ENCODE measurements at regions not wholly inside any gene's neighbourhood (a gene's known extent, or its start where the extent isn't known, plus 50 kb on each side); places are given as distances from the start of the nearest gene placed in this dataset.

- H3K4me3 ChIP-seq (ENCODE audit: low read length in 2 of 2) = no peak overlapping the region
- Mint-ChIP-seq H3K36me3 (no peaks in the 10 kb centered on the region), H3K4me1 (no peaks in the 10 kb centered on the region), H3K27ac (no peak overlapping the region), H3K27me3 (no peaks in the 10 kb centered on the region), H3K4me3 (no peak overlapping the region), H3K9me3 (peaks cover 0 to 1% (median 0%) of the 10 kb centered on the region in 8 donors)
- H3K9me3 ChIP-seq (ENCODE audit: control insufficient read depth in 1 of 2, low read length in 2 of 2) = no peaks in the 10 kb centered on the region
- H3K27me3 ChIP-seq (ENCODE audit: insufficient read depth, low read length) = no peaks in the 10 kb centered on the region
- CTCF ChIA-PET (ENCODE audit: partially characterized antibody) = no interaction called here
- H3K4me1 ChIP-seq (ENCODE audit: insufficient read depth, low read length) = no peaks in the 10 kb centered on the region
- intact Hi-C loops (cut with micrococcal nuclease) = no loop called here
- H3K27ac ChIP-seq (ENCODE audit: low read depth, low read length) = no peak overlapping the region
- DNase-seq = no peak
- no peaks in the 10 kb centered on the region for H3K36me3 ChIP-seq (ENCODE audit: insufficient read depth, low read length)
- POLR2A ChIA-PET (ENCODE audit: partially characterized antibody) = no interaction called here
Observed at GRCh38 chrX:39704590-39704989, 393.2 kb downstream of the BCOR start.

DNA sequence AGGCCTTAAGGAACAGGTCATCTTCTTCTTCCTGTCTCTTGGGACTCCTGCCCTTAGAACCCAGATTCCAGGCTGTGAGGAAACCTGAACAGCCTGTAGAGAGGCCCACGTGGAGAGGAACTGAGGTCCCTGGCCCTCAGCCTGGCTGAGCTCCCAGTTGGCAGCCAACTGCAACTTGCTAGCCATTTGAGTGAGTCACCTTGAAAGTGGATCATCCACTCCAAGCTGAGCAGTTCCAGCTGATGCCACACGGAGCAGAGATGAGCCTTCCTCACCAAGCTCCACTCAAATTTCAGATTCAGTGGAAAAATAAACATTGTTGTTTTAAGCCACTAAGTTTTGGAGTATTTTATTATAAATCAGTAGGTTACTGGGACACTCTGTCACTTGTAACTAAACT, 392.5 kb downstream of the BCOR start:
- Histone ChIP-seq H3K4me1 (ENCODE audit: insufficient read depth, low read length) (no peaks in the 10 kb centered on the region), H3K27ac (ENCODE audit: low read depth, low read length) (no peak overlapping the region), H3K9me3 (ENCODE audit: control insufficient read depth in 1 of 2, low read length in 2 of 2) (no peaks in the 10 kb centered on the region), H3K27me3 (ENCODE audit: insufficient read depth, low read length) (no peaks in the 10 kb centered on the region), H3K36me3 (ENCODE audit: insufficient read depth, low read length) (no peaks in the 10 kb centered on the region), H3K4me3 (ENCODE audit: low read length in 2 of 2) (no peak overlapping the region)
- Mint-ChIP-seq H3K36me3 (no peaks in the 10 kb centered on the region), H3K27me3 (no peaks in the 10 kb centered on the region), H3K4me1 (no peaks in the 10 kb centered on the region), H3K4me3 (no peak overlapping the region), H3K9me3 (peaks cover 0 to 1% (median 0%) of the 10 kb centered on the region in 8 donors), H3K27ac (no peak overlapping the region)
- POLR2A ChIA-PET (ENCODE audit: partially characterized antibody) = no interaction called here
- intact Hi-C loops (cut with micrococcal nuclease) = no loop called here
- CTCF ChIA-PET (ENCODE audit: partially characterized antibody) = no interaction called here
- no peak for DNase-seq

- no peak overlapping the region for H3K4me3 Mint-ChIP-seq
- intact Hi-C loops (cut with micrococcal nuclease) = no loop called here
- H3K27me3 Mint-ChIP-seq = no peaks in the 10 kb centered on the region
- POLR2A ChIA-PET (ENCODE audit: partially characterized antibody) = no interaction called here
- DNase-seq = no peak
- H3K27ac ChIP-seq (ENCODE audit: low read depth, low read length) = no peak overlapping the region
- no peaks in the 10 kb centered on the region for H3K9me3 ChIP-seq (ENCODE audit: control insufficient read depth in 1 of 2, low read length in 2 of 2)
- CTCF ChIA-PET (ENCODE audit: partially characterized antibody) = no interaction called here
- H3K36me3 ChIP-seq (ENCODE audit: insufficient read depth, low read length) = no peaks in the 10 kb centered on the region
- H3K4me1 Mint-ChIP-seq = peaks cover 0 to 2% (median 0%) of the 10 kb centered on the region in 4 donors
- H3K27ac Mint-ChIP-seq = no peak overlapping the region
- no peaks in the 10 kb centered on the region for H3K27me3 ChIP-seq (ENCODE audit: insufficient read depth, low read length)
- H3K9me3 Mint-ChIP-seq = peaks cover 0 to 1% (median 0%) of the 10 kb centered on the region in 8 donors
- no peak overlapping the region for H3K4me3 ChIP-seq (ENCODE audit: low read length in 2 of 2)
- H3K36me3 Mint-ChIP-seq = no peaks in the 10 kb centered on the region
- H3K4me1 ChIP-seq (ENCODE audit: insufficient read depth, low read length) = no peaks in the 10 kb centered on the region
Observed at GRCh38 chrX:39709364-39709763, 388.4 kb downstream of the BCOR start.

DNA sequence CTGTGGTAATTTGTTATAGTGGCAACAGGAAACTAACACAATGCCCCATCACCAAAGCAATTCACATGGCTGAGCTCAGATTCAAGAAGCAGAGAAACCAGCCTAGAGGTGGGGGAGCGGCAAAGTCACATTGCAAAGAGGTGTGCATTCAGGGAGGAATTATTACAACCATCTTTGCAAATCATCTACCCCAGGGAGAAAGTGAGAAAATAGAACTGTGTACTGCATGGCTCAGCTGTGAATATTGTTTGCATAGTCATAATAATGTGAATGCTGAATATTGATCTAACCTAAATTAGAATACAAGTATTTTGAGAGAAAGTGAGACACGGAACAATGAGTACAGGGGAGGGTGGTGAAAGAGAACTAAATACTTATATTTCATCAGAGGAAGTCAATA, 387.9 kb downstream of the BCOR start:
- H3K4me3 Mint-ChIP-seq = no peak overlapping the region

GRCh38 chrX:39710776-39711175, 387.0 kb downstream of the BCOR start:
- H3K9me3 Mint-ChIP-seq = peaks cover 0 to 1% (median 0%) of the 10 kb centered on the region in 8 donors
- ChIA-PET POLR2A (ENCODE audit: partially characterized antibody) (no interaction called here), CTCF (ENCODE audit: partially characterized antibody) (no interaction called here)
- H3K27ac Mint-ChIP-seq = no peak overlapping the region
- peaks cover 0 to 2% (median 0%) of the 10 kb centered on the region in 4 donors for H3K4me1 Mint-ChIP-seq
- no peak overlapping the region for H3K4me3 Mint-ChIP-seq
- no peak for DNase-seq
- no peaks in the 10 kb centered on the region for H3K27me3 Mint-ChIP-seq
- H3K36me3 Mint-ChIP-seq = no peaks in the 10 kb centered on the region
- Histone ChIP-seq H3K27ac (ENCODE audit: low read depth, low read length) (no peak overlapping the region), H3K4me3 (ENCODE audit: low read length in 2 of 2) (no peak overlapping the region), H3K9me3 (ENCODE audit: control insufficient read depth in 1 of 2, low read length in 2 of 2) (no peaks in the 10 kb centered on the region), H3K4me1 (ENCODE audit: insufficient read depth, low read length) (no peaks in the 10 kb centered on the region), H3K36me3 (ENCODE audit: insufficient read depth, low read length) (no peaks in the 10 kb centered on the region), H3K27me3 (ENCODE audit: insufficient read depth, low read length) (no peaks in the 10 kb centered on the region)
- intact Hi-C loops (cut with micrococcal nuclease) = no loop called here

More for the DNA sequence above, 387.9 kb downstream of the BCOR start:
- ChIA-PET CTCF (ENCODE audit: partially characterized antibody) (no interaction called here), POLR2A (ENCODE audit: partially characterized antibody) (no interaction called here)
- Histone ChIP-seq H3K27me3 (ENCODE audit: insufficient read depth, low read length) (no peaks in the 10 kb centered on the region), H3K4me3 (ENCODE audit: low read length in 2 of 2) (no peak overlapping the region), H3K9me3 (ENCODE audit: control insufficient read depth in 1 of 2, low read length in 2 of 2) (no peaks in the 10 kb centered on the region), H3K27ac (ENCODE audit: low read depth, low read length) (no peak overlapping the region), H3K4me1 (ENCODE audit: insufficient read depth, low read length) (no peaks in the 10 kb centered on the region), H3K36me3 (ENCODE audit: insufficient read depth, low read length) (no peaks in the 10 kb centered on the region)
- peaks cover 0 to 1% (median 0%) of the 10 kb centered on the region in 8 donors for H3K9me3 Mint-ChIP-seq
- intact Hi-C loops (cut with micrococcal nuclease) = no loop called here
- DNase-seq = no peak
- H3K36me3 Mint-ChIP-seq = no peaks in the 10 kb centered on the region
- H3K4me1 Mint-ChIP-seq = peaks cover 0 to 2% (median 0%) of the 10 kb centered on the region in 4 donors
- H3K27ac Mint-ChIP-seq = no peak overlapping the region
- no peaks in the 10 kb centered on the region for H3K27me3 Mint-ChIP-seq

GRCh38 chrX:39714471-39714870, 383.3 kb downstream of the BCOR start:
- Histone ChIP-seq H3K4me3 (ENCODE audit: low read length in 2 of 2) (no peak overlapping the region), H3K27me3 (ENCODE audit: insufficient read depth, low read length) (no peaks in the 10 kb centered on the region), H3K9me3 (ENCODE audit: control insufficient read depth in 1 of 2, low read length in 2 of 2) (no peaks in the 10 kb centered on the region), H3K4me1 (ENCODE audit: insufficient read depth, low read length) (no peaks in the 10 kb centered on the region), H3K27ac (ENCODE audit: low read depth, low read length) (no peak overlapping the region), H3K36me3 (ENCODE audit: insufficient read depth, low read length) (no peaks in the 10 kb centered on the region)
- H3K36me3 Mint-ChIP-seq = no peaks in the 10 kb centered on the region
- no peak overlapping the region for H3K4me3 Mint-ChIP-seq
- DNase-seq = no peak
- H3K27me3 Mint-ChIP-seq = no peaks in the 10 kb centered on the region
- H3K27ac Mint-ChIP-seq = no peak overlapping the region
- POLR2A ChIA-PET (ENCODE audit: partially characterized antibody) = no interaction called here
- CTCF ChIA-PET (ENCODE audit: partially characterized antibody) = no interaction called here
- H3K9me3 Mint-ChIP-seq = no peaks in the 10 kb centered on the region
- peaks cover 0 to 3% (median 1%) of the 10 kb centered on the region in 4 donors for H3K4me1 Mint-ChIP-seq
- intact Hi-C loops (cut with micrococcal nuclease) = no loop called here

GRCh38 chrX:39716401-39716800, 381.4 kb downstream of the BCOR start:
- no peaks in the 10 kb centered on the region for H3K27me3 ChIP-seq (ENCODE audit: insufficient read depth, low read length)
- no peaks in the 10 kb centered on the region for H3K4me1 ChIP-seq (ENCODE audit: insufficient read depth, low read length)
- intact Hi-C loops (cut with micrococcal nuclease) = no loop called here
- CTCF ChIA-PET (ENCODE audit: partially characterized antibody) = no interaction called here
- H3K27ac ChIP-seq (ENCODE audit: low read depth, low read length) = no peak overlapping the region
- no peaks in the 10 kb centered on the region for H3K36me3 ChIP-seq (ENCODE audit: insufficient read depth, low read length)
- H3K27me3 Mint-ChIP-seq = no peaks in the 10 kb centered on the region
- no peaks in the 10 kb centered on the region for H3K9me3 Mint-ChIP-seq
- no peaks in the 10 kb centered on the region for H3K36me3 Mint-ChIP-seq
- H3K27ac Mint-ChIP-seq = no peak overlapping the region
- H3K9me3 ChIP-seq (ENCODE audit: control insufficient read depth in 1 of 2, low read length in 2 of 2) = no peaks in the 10 kb centered on the region
- H3K4me1 Mint-ChIP-seq = peaks cover 0 to 3% (median 1%) of the 10 kb centered on the region in 4 donors
- no peak overlapping the region for H3K4me3 ChIP-seq (ENCODE audit: low read length in 2 of 2)
- POLR2A ChIA-PET (ENCODE audit: partially characterized antibody) = no interaction called here
- no peak overlapping the region for H3K4me3 Mint-ChIP-seq
- DNase-seq = no peak

Data from CD4-positive, alpha-beta memory T cell (primary cell).